ENCODE measurements at regions not wholly inside any gene's neighbourhood (a gene's known extent, or its start where the extent isn't known, plus 50 kb on each side); places are given as distances from the start of the nearest gene placed in this dataset.
A peak's percentile ranks its signal among the peaks of the same experiment; 100 is the strongest.

DNA sequence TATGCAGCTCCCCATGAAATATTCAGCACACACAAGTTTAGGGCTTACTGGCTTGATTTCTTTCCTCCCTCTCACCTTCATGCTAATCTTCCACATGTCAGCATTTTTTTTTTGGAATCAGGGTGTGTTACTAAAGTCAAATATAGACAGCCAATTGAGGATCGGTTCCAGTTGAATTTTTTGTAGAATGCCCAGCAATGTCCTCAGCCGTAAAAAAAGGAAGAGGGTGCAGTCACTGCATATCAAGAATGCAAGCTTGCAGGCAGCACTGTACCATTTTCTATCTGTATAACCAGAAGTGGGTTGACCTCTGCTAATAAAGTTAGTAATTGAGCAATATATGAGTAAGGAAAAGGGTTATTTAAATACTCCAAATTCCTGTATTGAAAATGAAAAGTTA is 51.4 kb upstream of the CHMP2B start:
- DNase-seq, result no peak

DNA sequence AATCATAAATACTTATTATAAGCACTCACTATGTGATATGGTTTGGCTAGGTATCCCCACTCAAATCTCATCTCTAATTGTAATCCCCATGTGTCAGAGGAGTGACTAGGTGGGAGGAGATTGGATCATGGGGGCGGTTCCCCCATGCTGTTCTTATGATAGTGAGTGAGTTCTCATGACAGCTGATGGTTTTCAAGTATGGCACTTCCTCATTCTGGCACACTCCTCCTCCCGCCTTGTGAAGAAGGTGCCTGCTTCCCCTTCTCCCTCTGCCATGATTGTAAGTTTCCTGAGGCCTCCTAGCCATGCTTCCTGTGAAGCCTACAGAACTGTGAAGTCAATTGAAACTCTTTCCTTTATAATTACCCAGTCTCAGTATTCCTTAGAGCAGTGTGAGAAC is 53.3 kb upstream of the CHMP2B start:
- no peak for DNase-seq

DNA sequence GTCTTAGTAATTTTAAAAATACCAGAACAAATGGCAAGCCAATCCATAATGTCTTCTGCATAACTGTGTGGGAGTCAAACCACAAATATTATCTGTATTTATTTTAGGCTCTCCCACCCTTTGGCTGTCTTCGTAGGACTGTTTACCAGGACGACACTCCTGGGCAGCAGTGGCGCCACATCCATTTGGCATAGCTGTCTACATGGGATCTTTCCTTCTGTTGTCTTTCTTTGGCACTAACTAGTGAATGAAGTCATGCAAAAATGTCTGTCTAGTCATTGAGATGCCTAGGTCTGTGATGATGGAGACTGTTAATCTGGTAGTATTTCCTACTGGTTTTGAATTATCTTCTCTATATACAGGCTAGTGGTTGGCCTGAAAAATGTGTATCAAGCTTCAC is 54.0 kb upstream of the CHMP2B start:
- DNase-seq, result no peak

DNA sequence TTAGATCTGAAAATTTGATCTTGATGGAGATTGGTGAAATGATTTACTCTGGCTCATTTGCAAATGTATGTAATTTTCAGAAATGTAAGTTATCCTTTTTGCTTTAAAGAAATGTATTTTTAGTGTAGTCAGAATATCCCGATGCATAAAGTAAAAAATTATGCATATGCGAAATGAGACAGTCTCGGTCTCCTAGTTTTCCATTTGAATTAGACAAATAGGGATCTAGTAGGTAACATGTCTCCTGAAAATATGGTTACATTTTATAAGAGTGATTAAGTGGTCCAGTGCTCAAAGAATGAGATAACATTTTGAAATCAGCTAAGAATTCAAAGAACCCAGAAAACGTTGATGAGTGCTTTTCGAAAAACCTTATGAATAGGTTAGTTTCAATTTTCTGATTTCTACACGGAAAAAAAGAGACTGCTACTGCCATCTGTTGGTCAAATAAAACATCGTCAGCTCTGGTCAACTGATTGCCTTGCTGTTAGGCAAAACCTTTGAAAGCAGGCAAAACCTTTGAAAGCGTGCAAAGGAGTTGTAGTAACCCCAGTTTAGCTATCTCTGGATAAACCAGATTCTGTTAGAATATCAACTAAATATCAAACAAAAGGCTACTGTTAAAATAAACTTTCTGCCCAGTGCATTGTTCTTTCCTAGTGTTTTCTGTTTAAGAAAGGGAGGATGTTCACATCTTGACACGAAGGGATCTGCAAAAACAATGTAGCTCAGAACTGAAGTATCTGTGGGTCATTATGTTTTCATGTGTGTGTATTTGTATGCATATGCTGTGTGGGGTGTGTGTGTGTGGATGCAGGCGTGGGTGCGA is 59.3 kb upstream of the CHMP2B start:
- peak; percentile 10 for DNase-seq

DNA sequence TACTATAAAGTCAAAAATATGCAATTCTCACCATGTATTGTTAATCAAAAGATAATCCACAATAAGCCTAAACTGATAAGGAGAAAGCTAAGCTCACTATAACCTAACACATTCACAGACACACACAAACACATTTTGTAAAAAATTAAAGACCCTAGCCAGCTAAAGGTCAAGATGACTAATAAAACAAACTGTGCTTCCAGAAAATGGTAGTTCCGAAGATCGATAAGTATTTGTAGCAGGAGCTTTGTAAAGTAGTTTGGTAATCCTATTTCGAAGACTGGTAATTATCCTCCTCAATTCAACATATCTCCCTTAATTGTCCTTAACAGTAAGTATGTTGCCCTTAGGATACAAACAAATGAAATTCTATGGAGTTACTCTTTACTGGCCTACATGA is 62.9 kb upstream of the CHMP2B start:
- no peak for DNase-seq

DNA sequence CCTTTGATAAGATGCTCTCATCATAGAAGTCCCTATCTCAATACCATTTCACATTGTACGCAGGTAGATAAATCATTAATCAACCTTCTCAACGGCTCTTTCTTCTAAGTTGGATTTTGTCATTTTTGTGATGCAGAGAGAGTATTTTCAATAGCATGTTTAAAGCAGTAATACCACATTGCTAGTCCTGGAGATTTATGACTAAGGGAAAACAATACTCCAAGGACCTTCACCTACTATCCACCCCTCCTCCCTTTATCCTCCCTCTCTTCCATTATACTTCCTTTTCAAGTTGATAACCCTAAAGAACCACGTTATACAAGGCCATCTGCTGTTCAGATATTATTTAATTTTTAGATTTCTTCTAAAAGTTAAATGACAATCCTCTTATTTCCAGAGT is 65.3 kb upstream of the CHMP2B start:
- no peak for DNase-seq

DNA sequence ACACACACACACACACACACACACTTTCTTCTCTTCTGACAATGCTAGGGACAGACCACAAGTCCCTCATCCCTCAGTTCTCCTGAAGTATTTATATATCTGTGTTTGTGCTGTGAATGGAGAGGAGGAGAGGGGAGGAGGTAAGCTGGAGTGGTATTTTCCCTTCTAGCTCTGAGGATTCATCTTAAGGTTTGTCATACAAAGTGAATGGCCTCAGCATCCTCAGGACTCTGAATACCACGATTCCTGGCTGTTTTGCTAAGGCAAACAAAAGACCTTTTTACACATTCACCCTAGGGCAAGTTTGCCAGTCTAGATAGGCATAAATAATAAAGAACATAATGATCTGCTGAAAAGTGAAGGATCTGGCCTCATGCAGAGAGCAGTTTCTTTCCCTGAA is 65.7 kb upstream of the CHMP2B start:
- DNase-seq, result no peak

DNA sequence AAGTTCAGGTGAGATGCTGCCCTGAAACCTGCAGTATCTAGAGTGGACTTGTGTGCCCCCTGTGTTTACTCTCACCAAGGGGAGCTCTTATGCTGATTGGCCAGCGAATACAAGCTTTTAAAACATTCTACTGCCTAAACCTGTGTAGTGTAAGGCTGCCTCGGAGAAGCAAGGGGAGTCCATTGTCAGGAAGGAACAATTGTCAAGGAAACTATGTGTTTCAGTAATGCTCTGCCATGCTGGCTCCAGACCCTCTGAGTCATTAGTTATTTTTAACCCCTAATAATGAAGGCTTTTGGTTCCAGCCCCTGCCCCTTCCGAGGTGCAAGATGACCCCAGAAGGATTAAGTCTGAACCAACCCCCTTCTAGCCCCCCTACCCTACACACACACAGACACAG is 66.1 kb upstream of the CHMP2B start:
- DNase-seq, result no peak

DNA sequence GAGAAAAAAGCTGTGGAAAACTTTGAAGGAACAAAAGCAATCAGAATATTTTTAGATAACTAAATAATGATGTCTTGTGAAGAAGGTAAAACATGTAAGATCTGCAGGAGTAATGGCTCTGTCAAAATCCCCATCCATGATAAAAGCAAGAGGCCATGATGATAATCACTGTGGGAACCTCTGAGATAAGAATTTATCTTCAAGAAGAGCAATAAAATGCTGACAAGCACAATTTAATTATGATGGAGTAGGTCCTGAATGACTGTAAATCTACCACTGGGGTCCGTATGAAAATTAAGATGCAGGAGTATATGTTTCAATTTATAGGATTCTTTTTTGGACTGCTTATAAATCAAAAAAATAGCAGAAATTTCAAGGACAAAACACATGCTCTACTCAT is 68.3 kb upstream of the CHMP2B start:
- no peak for DNase-seq

DNA sequence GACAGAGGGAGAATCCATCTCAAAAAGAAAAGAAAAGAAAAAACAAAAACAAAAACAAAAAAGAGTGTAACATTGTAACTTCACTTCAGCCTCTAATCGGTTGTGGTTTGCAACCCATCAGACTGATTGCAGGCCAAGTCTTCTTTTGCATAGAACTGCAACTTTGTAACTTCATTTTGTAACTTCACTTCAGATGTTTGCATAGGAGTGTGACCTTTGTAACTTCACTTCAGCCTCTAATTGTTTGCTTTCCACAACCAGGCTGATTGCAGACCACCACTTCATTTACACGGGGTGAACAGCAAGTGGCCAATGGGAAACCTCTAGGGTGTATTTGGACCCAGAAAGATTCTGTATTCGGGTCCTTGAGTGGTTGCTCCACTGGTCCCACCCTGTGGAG is 79.1 kb upstream of the CHMP2B start:
- DNase-seq, result no peak

DNA sequence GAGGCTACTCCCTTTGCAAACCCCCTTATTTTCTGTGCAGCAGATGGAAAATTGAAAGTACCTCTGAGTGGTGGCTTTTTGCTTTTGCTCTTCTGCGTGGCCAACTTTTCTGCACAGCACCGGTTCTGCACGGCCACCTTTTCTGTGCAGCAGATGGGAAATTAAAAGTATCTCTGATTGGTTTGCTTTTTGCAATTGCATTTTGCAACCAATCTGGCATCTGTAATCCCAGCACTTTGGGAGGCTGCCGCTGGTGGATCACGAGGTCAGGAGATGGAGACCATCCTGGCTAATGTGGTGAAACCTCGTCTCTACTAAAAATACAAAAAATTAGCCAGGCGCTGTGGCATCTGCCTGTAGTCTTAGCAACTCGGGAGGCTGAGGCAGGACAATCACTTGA is 79.5 kb upstream of the CHMP2B start:
- no peak for DNase-seq

DNA sequence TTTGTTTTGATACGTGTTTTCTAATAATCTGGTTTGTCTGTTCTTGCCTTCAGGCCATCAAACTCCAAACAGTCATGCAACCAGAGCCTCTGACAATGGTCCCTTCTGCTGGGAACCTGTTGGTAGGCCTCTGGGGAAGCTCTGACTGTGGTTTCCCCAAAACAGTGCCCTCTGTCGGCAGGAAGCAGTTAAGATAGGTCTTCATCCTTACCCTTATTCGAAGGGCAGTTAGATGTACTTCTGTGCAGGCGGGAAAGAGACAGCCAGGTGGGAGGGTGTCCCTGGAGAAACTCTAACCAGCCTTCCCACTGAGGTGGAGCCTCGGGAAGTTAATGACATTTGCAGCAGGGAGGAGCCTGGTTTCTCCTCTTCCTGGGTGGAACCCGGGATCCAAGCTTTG is 81.6 kb upstream of the CHMP2B start:
- no peak for DNase-seq

DNA sequence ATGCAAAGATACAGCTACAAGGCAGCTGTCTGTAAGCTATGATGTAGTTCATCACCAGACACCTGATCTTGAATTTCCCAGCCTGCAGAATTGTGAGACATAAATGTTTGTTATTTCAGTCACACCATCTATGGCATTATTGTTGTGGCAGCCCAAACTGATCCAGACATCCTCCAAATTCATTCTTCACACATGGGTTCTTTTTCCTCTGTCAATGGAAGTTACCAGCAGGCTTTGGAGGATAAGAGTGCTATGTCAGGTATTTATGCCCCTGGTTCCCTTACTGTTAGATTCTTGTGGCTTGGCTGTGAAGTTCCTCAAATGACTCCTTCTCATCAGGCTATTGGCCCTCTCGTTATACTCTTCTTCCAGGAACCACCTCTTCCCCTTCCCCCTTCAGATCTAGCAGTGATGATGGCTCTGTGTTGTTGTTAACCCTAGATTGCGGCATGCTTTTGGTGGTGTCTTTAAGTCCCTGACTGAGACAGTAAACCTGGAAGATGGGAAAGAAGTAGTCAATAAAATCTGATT is 91.0 kb upstream of the CHMP2B start:
- no peak for DNase-seq

DNA sequence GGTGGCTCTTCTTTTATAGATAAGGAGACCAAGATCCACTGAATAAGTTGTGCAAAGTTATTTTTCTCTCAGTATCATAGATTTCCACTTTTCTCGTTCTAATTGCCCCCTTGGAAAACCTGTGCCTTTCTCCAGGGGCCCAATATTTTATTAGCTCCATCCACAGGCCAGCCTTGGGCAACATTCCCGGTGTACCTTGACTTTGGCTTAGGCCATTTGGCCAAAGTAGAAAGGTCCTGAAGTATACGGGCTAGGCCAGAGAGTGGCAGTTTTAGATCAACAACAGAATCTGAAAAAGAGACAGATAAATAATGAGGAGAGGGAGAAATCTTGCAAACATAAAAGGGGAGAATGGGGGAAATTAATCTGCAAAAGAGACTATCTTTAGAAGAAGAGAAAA is 91.7 kb upstream of the CHMP2B start:
- DNase-seq, result no peak

DNA sequence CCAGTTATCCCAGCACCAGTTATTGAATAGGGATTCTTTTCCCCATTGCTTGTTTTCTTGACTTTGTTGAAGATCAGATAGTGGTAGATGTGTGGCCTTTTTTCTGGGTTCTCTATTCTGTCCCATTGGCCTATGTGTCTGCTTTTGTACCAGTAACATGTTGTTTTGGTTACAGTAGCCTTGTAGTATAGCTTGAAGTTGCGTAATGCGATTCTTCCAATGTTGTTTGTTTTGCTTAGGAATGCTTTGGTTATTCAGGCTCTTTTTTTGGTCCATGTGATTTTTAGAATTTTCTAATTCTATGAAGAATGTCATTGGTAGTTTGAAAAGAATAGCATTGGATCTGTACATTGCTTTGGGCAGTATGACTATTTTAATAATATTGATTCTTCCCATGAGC is 94.3 kb upstream of the CHMP2B start:
- no peak for DNase-seq

DNA sequence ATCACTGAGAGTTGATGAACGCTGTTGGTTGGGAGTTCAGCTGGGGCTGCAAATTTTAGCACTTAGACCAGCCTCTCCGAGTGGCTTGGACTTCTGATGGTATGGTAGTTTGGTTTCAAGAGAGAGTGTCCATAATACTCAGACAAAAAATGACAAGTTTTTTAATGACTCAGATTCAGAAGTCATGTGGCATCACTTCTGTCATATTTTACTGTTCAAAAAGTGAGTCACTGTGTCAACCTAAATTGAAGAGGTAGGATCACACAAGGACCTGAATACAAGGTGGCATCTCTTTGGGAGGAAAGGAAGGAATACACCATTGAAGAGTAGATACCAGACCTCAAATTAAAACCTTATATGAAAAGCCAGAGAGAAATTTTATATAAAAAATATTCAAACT is 99.1 kb upstream of the CHMP2B start:
- no peak for DNase-seq

DNA sequence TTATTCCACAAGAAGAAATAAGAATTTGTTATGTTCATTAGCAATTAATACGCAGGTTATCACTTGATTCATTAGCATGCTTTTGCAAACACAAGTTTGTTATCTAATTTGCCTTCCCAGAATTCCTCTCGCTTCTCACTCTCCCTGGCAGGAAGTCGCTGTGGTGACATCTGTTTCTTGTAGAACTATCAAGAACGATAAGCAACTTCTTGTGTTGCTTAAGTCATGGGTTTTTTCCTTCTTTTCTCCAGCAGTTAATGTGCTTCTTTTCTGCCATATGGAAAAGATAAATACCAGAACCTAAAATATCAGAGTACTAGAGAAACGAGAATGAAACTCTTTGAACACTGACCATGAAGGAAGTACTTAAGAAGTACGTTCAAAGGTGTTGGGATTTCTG is 99.8 kb upstream of the CHMP2B start:
- DNase-seq, result no peak

DNA sequence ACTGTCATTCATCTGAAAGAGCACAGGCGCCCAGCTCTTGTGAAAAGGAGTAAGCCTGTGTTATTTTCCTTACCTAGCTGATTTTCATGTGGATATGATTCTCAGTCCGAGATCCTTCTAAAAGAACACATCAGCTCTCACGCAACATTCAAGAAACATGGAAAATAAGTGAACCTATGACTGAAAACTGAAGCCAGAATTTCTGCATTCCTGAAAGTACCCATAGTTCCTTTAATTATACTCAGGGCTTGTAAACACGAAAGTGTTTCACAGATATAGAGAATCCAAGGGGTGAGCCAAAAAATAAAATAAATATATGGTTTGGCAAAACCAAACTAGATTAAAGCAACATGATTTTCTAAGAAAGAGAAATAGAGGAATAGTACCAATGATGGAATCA is 100.8 kb upstream of the CHMP2B start:
- DNase-seq, result no peak

DNA sequence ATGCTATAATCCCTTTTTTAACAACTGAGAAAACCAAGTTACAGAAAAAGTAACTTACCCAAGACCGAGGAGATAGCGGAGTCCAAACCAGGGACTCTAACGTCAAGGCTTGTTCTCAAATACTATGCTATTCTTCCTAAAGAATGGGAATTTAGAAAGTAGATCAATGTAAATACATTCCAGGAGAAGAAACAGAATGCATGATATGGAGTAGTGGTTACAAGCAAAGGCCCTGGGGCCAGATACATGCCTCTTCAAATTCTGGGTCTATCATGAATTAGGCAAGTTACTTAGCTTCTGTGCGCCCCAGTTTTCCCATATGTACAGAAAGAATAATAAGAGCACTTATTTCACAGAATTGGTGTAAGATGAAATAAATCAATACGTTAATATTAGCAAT is 102.0 kb upstream of the CHMP2B start:
- DNase-seq, result no peak

DNA sequence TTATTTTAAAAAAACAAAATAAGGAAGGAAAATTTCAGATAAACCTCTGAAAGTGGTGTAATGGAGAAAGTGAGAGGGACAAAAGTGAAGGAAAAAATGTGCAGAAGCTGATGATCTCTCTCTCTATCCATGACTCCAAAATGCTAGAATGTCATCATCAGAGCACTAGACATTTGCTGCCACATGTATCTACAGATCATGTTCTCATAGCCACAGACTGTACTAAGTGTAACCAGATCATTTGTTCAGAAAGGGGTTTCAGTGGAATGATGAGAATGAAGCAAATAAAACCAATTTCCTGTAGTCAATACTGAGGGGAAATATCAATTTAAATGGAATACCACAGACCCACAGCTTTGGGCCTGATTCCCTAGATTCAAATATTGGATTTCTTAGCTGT is 104.3 kb upstream of the CHMP2B start:
- DNase-seq, result no peak

DNA sequence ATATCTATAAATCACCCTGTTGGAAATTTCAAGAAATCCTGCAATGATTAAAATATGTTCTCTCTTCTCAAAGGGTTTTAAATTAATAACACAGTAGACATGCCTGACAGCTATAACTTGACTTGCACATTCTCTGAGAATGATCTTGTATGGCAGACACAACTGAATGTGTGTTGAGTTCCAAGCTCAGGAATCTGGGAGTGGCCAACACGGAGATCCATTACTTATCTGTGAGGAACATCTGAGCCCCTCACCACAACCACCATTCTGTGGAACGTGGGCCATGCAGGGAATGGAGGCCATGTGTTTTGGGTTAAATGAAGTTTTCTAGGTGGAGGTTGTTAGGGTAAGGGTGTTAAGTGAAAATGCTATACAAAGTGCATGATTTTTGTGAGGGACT is 105.3 kb upstream of the CHMP2B start:
- DNase-seq, result no peak

DNA sequence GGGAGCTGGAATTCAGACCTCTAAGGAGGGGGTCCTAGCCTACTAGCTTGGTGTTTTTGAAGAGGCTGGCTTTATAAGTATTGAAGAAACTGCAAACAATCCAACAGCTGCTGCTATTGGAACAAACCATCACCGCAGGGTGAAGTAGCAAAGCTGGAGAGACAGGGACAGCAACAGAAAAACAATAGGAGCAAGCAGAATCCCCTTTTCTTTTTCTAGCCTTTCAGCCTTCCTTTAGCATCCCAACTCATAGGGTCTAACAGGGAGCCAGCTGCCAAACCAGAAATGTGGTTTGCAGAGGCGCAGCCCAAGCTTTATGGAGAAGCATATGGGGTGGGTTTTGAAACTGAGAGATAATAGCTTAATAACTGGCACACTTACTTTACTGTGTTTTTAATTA is 106.2 kb upstream of the CHMP2B start:
- DNase-seq, result no peak

DNA sequence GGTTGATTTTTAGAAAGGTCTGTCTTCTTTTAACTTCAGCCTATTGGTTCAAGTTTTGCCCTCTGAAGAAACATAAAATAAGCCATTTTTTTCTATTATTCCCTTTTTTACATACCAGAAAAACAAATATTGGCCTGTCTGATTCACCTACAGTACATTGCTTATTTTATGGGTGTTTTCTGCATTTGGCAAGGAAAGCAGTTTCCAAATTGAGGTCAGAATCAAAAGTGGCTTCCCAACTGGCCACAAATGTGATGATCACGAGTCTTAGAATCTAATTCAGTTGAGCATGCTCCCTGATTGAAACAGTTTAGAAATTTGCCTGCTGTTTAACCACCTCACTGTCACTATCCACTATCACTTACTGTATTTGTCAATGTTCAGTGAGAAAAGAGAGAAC is 106.9 kb upstream of the CHMP2B start:
- no peak for DNase-seq

DNA sequence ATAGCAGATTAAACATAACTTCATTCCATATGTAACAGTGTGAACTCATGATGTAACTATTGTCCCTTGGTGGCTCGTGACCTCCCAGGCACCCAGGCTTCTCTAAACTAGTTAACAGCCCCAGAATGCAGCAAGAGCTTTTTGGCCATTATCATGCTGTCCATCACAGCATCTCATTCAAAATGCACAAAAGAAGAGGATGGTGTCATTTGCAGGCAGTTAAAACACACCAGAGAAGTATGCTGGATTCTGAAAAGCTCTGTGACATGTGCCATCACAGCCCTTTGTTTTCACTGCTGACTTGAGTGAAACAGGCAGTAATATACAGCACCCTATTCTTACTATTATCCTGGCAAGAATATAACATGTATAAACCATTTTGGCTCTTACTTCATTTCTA is 117.6 kb upstream of the CHMP2B start:
- DNase-seq, result no peak

Data from activated gamma-delta T cell treated with Interleukin-2 at 50 U/mL for 16 hours (primary cell).